ENCODE measurements at regions not wholly inside any gene's neighbourhood (a gene's known extent, or its start where the extent isn't known, plus 50 kb on each side); places are given as distances from the start of the nearest gene placed in this dataset.

GRCh38 chr3:3552761-3553160 lies 246.5 kb upstream of the LRRN1 start:
- no peak for DNase-seq

GRCh38 chr3:3551981-3552380 lies 247.2 kb upstream of the LRRN1 start:
- ATAC-seq (no peak), DNase-seq (no peak)
- no peaks in the 10 kb centered on the region for H3K4me1 ChIP-seq
- no peaks in the 10 kb centered on the region for H3K36me3 ChIP-seq
- no peak overlapping the region for H3K27ac ChIP-seq
- TF ChIP-seq CTCF (IDR thresholded peaks at IDR 0.05) = no peak
- H3K9me3 ChIP-seq = no peaks in the 10 kb centered on the region
- H3K4me3 ChIP-seq = no peak overlapping the region
- H3K27me3 ChIP-seq (ENCODE audit: low read depth) = no peaks in the 10 kb centered on the region
- intact Hi-C loops (cut with DNase I) = no loop called here

More at GRCh38 chr3:3552761-3553160, 246.5 kb upstream of the LRRN1 start:
- no peaks in the 10 kb centered on the region for H3K4me1 ChIP-seq
- H3K9me3 ChIP-seq = no peaks in the 10 kb centered on the region
- no peak overlapping the region for H3K27ac ChIP-seq
- ATAC-seq = no peak
- no peaks in the 10 kb centered on the region for H3K36me3 ChIP-seq
- H3K4me3 ChIP-seq = no peak overlapping the region
- H3K27me3 ChIP-seq (ENCODE audit: low read depth) = no peaks in the 10 kb centered on the region
- intact Hi-C loops (cut with DNase I) = no loop called here
- no peak for TF ChIP-seq CTCF (IDR thresholded peaks at IDR 0.05)

GRCh38 chr3:3545360-3545759 lies 253.9 kb upstream of the LRRN1 start:
- intact Hi-C loops (cut with DNase I) = no loop called here

GRCh38 chr3:3538451-3538850 lies 260.8 kb upstream of the LRRN1 start:
- Histone ChIP-seq H3K27me3 (ENCODE audit: low read depth) (no peaks in the 10 kb centered on the region), H3K27ac (no peak overlapping the region), H3K4me3 (no peak overlapping the region), H3K36me3 (no peaks in the 10 kb centered on the region), H3K9me3 (no peaks in the 10 kb centered on the region), H3K4me1 (no peaks in the 10 kb centered on the region)
- TF ChIP-seq CTCF (IDR thresholded peaks at IDR 0.05) = no peak
- intact Hi-C loops (cut with DNase I) = no loop called here
- ATAC-seq (no peak), DNase-seq (no peak)

More at GRCh38 chr3:3545360-3545759, 253.9 kb upstream of the LRRN1 start:
- no peak for ATAC-seq
- H3K4me1 ChIP-seq = no peaks in the 10 kb centered on the region
- no peaks in the 10 kb centered on the region for H3K9me3 ChIP-seq
- no peak for DNase-seq
- no peak overlapping the region for H3K4me3 ChIP-seq
- H3K36me3 ChIP-seq = no peaks in the 10 kb centered on the region
- H3K27ac ChIP-seq = no peak overlapping the region
- TF ChIP-seq CTCF (IDR thresholded peaks at IDR 0.05) = no peak
- no peaks in the 10 kb centered on the region for H3K27me3 ChIP-seq (ENCODE audit: low read depth)

- TF ChIP-seq CTCF (IDR thresholded peaks at IDR 0.05) = no peak
- intact Hi-C loops (cut with DNase I) = no loop called here
- no peaks in the 10 kb centered on the region for H3K4me1 ChIP-seq
- no peak overlapping the region for H3K27ac ChIP-seq
- DNase-seq (no peak), ATAC-seq (no peak)
- H3K27me3 ChIP-seq (ENCODE audit: low read depth) = no peaks in the 10 kb centered on the region
- H3K9me3 ChIP-seq = no peaks in the 10 kb centered on the region
- H3K36me3 ChIP-seq = no peaks in the 10 kb centered on the region
- no peak overlapping the region for H3K4me3 ChIP-seq
Measured at GRCh38 chr3:3532508-3532907, 266.7 kb upstream of the LRRN1 start.

GRCh38 chr3:3531476-3531875 lies 267.8 kb upstream of the LRRN1 start:
- no peaks in the 10 kb centered on the region for H3K36me3 ChIP-seq
- H3K27me3 ChIP-seq (ENCODE audit: low read depth) = no peaks in the 10 kb centered on the region
- ATAC-seq (no peak), DNase-seq (no peak)
- intact Hi-C loops (cut with DNase I) = no loop called here
- no peak overlapping the region for H3K4me3 ChIP-seq
- no peaks in the 10 kb centered on the region for H3K9me3 ChIP-seq
- TF ChIP-seq CTCF (IDR thresholded peaks at IDR 0.05) = no peak
- H3K27ac ChIP-seq = no peak overlapping the region
- no peaks in the 10 kb centered on the region for H3K4me1 ChIP-seq

All from lower lobe of right lung (tissue), 2 donors.